Ramos (cell line): ENCODE measurements at regions not wholly inside any gene's neighbourhood (a gene's known extent, or its start where the extent isn't known, plus 50 kb on each side); places are given as distances from the start of the nearest gene placed in this dataset.
"Not testable (repeated sequence)": the region's sequence is repeated elsewhere in the genome, so short reads cannot be mapped to it uniquely, and the experiment has no call there.

Source experiments
- in situ Hi-C: fragments of 300-500 bp; cut with MboI; formaldehyde crosslinking; loops from one replicate; pipeline ENCODE4 v1.14.3; 2022; ENCODE audit warnings: low sequenced_read_pairs; ENCODE audit not compliant: unreplicated experiment

DNA sequence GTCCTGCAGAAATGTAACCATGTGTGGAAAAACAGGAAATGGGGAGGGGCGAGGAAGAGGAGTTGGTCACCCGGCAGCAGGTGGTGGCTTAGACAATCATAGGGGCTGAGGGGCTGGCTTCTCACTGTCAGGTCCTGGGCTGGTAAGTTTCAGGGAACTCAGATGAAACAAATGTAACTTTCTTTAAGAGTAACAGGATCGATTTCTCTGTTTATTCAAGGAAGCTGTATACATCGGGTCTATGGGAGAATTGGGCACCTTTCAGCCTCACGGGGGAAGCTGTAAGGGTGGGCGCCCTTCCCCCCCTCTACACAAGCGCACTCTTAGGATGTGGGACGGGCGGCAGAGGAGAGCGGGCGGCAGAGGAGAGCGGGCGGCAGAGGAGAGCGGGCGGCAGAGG, 104.3 kb upstream of the SIMC1 start:
- in situ Hi-C loops: no loop called here

DNA sequence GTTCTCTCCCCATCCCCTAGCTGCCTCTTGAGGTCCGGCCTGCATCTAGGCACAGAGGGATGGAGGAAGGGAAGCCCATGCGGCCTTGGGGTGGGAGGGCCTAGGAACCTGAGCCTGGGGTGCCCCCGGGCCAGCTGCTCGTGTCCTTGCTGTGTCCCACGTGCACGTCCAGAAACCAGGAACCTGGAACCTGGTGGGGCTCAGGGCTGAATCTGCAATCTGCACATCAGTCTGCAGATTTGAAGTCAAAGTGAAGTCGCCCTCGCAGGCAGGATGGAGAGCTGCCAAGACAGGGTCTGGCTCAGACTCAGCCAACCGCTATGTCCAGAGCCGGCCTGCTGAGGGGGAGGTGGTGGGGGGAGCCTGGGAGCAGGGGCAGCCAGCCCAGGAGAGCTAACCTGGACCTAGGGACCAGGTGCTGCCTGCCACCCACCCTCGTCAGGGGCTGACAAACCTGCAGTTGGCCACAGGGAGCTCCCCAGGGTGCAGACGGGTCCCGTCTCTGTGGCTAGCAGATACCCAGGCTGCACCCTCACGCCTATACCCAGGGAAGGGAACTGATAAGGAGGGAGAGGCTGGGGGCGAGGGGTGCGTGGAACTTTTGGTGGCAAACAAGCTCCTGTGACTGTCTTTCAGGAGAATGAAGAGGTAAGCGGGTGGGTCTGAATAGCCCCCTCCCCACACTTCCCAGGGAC, 103.5 kb upstream of the SIMC1 start:
- in situ Hi-C loops: no loop called here

DNA sequence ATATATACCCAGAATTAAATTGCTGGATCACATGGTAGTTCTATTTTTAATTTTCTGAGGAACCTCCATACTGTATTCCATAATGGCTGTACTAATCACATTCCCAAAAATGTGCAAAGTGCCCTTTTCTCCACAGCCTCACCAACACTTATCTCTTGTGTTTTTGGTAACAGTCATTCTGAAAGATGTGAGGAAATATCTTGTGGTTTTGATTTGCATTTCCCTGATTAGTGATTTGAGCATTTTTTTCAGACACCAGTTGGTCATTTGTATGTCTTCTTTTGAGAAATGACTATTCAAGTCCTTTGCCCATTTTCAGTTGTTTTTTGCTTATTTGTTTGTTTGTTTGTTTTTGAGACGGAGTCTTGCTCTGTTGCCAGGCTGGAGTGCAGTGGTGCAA, 98.1 kb upstream of the SIMC1 start:
- in situ Hi-C loops: not testable (repeated sequence)

DNA sequence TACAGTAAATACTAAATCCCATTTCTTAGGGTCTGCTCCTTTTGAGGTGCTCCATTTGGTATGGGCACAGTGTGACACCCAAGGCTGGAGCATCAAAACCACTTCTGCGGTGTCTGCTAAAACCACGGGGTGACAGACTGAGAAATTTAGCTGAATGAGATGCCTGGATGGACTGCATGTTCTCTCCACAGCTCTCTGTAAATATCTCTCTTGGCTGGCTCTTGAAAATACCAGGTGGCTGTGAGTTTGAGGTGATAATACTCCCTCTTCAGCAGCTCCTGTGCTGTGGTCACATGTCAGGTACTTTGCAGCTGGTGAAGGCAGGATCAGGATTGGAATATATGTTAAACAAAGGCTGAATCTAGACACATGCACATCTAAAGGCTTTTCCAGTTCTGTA, 93.7 kb upstream of the SIMC1 start:
- in situ Hi-C loops: no loop called here

DNA sequence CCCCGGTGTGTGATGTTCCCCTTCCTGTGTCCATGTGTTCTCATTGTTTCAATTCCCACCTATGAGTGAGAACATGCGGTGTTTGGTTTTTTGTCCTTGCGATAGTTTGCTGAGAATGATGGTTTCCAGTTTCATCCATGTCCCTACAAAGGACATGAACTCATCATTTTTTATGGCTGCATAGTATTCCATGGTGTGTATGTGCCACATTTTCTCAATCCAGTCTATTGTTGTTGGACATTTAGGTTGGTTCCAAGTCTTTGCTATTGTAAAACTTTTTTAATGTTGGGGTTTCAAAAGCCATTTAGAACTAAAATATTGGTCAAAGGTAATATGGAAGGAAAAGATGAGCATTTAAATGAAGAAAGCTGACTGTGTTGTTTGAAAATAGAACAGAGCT, 88.3 kb upstream of the SIMC1 start:
- in situ Hi-C loops: not testable (repeated sequence)

DNA sequence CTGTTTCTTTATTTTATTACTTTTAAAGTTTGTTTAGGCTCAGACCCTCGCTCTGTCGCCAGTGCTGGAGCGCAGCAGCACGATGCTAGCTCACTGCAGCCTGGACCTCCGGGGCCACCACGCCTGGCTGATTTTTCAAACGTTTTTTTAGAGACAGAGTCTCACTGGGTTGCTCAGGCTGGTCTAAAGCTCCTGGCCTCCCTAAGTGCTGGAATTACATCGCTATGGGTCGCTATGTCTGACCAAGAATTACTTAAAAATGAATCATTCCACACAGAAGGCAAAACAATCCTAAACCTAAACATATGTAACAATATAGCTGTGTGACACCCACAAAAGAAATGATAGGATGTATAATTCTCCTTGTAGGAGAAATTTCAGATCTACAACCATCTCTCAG, 86.9 kb upstream of the SIMC1 start:
- in situ Hi-C loops: no loop called here

DNA sequence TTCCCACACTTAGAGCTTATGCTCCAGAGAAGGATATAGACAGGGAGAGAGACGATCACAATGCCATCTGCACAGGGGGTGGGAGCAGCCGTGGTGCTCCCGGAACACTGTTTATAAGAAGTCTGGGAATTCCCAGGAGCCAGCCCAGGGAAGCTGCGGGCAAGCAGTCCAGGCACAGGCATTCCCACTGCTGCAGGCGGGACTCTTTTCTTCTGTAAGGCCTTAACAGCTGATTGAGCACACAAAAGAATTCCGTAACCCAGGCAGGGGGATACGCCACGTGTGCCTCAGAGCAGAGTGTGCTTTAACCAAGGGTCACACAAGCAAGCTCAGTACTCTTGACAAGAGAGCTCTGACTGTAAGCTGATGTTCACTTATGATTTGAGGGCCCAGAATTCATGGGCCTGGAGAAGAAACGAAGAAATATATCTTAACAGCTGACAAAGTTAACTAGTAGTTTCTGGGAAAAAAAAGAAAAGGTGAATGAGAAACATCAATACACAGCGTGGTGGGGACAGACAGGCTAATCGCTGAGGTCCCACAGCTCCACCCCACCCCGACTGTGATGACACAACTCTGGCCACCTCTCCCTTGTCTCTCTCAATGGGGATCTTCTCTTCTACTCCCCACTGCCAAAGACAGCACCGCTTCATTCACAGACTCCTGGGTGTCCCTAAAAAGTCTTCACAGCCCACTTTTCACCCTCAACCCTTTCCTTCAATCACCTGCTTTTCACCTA, 85.9 kb upstream of the SIMC1 start:
- in situ Hi-C loops: no loop called here

DNA sequence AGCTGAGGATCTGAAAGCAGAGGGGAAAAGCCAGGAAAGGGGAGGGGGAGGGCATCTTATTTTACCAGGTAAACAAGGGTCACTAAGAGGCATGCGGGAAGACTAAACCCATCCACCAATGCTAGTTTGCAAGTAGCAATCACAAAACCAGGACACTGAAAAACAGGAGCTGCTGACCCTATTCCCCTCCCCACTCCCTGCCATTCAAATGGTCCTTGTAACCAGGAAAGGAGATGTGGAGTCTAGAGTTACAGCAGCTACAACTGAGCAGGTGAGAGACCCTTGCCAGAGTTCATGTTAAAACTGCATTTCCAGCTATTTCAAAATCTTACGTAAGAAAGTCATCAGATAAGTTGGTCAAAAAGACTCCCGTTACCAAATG, 85.3 kb upstream of the SIMC1 start:
- in situ Hi-C loops: no loop called here

DNA sequence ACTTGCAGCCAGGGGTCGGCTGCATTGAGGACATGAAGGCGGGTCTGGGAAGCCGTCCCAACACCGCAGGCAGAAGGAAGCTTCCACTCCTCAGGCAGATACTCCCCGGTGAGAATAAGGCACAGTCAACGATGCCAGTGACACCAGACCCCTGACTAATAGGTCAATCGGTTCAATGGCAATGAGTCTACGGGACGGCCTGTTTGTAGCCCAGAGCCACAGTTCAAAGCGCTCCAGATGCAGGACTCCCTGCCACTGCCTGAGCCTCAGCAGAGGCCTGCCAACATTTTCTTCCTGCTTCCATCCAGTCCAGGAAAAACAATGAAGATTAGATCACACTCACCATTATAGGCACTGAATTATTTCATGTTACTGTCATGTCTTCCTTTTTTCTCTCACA, 84.5 kb upstream of the SIMC1 start:
- in situ Hi-C loops: no loop called here

DNA sequence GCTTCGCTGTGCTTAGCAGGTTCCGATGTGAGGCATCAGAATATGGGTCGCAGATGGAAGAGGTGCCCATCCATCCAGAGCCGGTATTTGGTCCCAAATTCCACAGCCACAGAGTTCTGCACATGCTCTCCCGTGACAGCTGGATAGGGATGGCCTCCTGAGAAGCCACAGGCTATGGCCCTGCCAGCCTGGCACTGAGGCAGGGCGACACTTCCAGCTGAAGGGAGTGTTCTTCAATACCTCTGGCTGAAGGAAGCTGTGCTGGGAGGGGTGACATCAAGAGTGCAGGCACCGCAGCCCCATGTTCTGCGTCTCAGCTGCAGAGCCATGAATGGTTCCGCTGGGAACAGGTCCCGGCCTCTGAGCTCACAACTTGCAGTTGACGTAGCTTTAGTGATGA, 83.4 kb upstream of the SIMC1 start:
- in situ Hi-C loops: no loop called here

DNA sequence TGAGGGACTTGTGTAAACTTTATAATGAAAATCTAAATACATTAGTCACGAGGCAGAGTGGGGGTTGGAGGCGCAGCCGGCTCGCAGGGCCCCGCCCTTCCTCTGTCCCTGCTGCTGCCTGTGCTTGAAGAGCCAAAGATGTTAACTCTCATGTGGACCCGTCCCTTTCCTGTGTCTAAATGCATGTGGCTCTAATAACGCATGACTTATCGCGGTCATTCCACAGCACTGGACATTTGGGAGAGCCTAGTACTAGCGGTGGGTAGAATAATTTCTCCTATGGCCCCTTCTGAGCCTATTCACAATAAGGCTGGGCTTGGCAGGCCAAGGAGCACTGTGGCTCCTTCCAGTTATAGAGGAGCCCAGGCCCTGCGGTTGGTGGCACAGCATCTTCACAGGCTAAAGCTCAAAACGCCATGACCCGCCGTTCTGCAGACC, 82.3 kb upstream of the SIMC1 start:
- in situ Hi-C loops: no loop called here

DNA sequence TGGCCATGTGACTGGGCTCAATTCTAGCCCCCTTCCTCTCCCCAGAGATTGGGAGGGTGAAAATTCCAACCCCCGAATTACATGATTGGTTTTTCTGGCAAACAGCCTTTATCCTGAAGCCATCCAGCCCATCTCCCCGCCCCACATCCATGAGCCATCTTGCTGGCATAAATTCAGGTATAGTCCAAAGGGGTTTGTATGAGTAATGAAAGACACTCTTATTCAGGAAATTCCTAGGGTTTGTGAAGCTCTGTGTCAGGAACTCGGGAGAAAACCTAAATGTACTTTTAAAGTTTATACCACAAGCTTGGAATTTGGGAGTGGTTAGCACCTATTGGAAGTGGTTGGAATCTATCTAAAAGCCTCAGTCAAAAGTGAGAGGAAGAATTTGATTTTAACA, 80.6 kb upstream of the SIMC1 start:
- in situ Hi-C loops: no loop called here

DNA sequence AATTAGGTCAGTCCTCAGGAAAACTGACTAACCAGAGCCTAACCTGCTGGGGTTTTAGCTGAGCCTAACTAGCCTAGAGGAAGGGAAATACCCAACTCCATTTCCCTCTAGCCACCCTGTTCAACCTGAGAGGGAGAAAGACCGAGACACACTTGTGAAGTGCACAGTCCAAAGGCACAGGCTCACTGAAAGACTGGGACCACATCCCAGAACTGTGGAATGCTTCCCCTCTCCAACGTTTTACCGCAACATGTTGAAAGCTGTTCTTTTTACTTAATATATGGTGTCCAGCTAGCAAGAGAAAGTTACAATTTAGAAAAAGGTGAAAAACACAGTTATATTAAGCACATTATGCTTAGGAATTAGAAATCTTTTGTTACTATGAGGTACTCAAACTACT, 76.8 kb upstream of the SIMC1 start:
- in situ Hi-C loops: no loop called here

DNA sequence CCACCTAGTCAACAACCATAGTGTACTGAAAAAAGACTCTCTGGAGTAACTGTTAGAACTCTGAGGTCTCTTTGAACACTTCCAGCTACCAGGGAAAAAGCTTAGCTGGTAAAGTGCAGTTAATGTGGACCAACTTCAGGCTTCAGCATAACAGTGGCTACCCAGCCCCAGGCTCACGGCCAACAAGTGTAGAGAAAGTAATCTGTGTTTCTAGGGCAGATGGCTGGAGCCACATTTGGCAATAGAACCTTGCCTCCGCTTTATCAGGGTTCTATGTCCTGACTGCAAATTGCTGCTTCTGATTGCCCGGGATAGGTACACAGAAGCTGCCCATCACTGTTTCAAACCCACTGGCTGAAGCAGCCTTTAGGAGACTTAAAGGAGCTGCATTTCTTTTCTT, 76.0 kb upstream of the SIMC1 start:
- in situ Hi-C loops: no loop called here

DNA sequence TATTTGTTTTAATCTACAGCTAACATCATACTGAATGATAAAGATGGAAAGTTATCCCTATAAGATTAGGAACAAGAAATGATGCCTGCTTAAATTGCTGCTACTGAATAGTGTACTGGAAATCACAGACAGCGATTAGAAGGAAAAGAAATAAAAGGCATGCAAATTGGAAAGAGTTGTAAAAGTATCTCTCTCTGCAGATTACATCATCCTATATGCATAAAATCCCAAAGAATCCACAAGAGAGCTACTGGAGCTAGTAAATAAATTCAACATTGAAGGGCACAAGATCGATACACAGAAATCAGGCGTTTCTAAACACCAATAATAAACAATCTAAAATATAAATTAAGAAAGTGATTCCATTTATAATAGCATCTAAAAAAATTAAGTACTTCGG, 75.3 kb upstream of the SIMC1 start:
- in situ Hi-C loops: no loop called here

DNA sequence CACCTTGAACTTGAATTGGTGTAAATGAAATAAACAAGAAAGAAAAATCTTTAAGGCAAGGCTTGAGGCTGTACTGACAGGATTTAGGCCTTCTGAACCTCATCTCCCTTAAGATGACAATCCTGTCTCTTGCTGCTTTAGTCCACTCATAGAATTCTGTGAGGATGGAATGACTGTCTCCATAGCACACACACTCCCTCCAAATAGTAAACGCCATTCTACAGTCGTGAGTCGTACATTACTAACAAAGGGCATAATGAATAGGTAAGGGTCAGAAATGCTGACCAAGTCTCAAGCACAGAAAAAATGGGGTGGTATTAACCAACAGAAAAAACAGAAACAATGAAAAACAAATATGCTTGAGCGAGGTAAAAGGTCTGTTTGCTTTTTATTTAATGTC, 71.8 kb upstream of the SIMC1 start:
- in situ Hi-C loops: no loop called here

DNA sequence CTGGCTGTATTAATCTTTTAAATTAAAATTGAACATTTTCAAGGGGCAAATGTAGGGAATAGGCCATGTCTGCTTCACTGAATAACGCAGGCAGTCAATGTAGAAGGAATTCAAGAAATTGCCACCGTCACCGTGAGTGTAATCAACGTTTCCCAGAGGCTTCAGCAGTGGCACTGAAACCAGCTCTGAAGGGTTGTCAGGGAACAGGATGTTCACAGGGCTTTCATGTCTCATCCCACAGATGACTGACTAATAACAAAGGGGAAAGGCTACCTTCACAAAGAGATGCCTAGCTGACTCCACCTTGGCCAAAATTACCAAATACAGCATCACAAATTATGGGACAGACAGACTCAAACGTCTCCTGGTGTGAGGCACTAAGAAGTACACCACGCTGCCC, 70.4 kb upstream of the SIMC1 start:
- in situ Hi-C loops: no loop called here

DNA sequence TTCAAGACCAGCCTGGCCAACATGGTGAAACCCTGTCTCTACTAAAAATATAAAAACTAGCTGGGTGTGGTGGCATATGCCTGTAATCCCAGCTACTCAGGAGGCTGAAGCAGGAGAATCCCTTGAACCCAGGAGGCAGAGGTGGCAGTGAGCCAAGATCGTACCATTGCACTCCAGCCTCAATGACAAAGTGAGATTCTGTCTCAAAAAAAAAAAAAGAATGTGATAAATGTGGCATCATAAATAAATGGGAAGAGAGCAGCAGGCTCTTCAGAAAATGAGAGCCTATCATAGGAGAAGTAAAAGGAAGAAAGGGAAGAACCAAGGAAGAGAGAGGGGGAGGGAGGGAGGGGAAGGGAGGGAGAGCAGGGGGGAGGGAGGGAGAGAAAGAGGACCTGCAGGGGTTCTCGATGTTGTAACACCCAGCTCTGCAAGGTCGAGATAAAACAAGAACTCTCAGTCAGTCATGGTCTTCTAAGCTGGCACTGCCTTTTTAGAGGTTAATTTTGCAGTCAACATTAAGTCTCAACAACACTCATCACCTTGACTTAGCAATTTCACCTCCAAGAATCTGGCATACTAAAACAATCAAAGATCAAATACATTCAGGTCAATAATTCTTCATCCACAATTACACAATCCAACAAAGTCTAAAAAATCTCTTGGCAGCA, 68.7 kb upstream of the SIMC1 start:
- in situ Hi-C loops: no loop called here

DNA sequence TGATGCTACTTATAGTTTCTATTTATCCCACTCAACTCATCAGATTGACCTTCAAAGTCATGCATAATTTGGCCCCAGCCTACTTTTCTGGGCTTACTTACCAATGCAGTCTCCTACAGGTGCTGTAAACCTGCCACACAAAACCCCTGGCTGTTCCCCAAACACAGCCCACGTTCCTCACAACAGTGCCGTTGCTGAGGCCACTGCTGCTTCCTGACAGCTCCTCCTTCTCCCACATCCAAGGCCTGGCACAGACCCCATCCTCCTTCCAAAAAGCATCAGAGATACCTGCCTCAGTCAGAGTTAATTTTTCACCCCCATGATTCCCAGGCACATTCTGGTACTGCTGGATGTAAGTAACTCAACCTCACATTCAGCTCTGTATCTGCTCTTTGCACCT, 68.1 kb upstream of the SIMC1 start:
- in situ Hi-C loops: no loop called here

DNA sequence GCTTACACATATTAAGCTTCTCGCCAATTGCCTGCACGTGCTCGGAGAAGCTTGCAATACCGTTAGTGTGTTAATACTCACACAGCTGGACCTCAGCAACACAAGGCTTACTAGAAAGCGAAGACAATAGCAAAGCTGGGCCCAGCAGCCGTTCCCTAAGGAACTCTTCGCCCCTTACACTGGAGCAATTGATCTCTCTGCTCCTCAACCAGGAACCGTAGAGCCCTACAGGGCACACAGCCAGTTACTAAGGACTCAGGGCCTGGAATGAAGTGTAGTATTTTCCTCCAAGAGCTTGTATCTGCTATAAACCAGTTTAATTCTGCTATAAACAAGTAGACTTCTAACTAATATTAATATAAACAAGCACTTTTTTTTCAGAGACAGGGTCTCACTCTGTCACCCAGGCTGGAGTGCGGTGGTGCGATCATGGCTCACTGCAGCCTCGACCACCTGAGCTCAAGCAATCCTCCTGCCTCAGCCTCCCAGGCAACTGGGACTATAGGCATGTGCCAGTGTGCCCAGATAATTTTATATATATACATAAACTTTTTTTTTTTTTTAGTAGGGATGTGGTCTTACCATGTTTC, 67.0 kb upstream of the SIMC1 start:
- in situ Hi-C loops: no loop called here

DNA sequence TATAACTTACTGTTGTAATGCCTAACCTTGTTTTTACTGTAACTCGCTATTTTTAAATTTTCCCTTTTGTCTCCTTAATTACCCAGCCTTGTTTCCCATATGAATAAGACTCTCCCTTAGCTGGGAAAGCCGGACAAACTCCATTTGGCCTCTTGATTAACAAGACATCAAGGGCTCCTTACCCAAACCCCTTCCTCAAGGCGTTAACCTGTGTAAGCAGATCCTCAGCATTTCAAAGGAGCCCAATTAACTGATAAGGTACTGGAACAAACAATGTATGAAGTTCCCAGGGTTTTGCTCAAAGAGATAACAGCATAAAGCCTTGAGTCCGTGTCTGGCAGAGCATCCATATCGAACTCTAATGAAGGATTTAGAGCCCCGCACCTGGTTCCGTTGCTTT, 66.0 kb upstream of the SIMC1 start:
- in situ Hi-C loops: no loop called here
